Muscle layer of duodenum (tissue), 2 donors: ENCODE measurements at regions not wholly inside any gene's neighbourhood (a gene's known extent, or its start where the extent isn't known, plus 50 kb on each side); places are given as distances from the start of the nearest gene placed in this dataset.
"Not testable (repeated sequence)": the region's sequence is repeated elsewhere in the genome, so short reads cannot be mapped to it uniquely, and the experiment has no call there.

Experiments used
- H3K27ac ChIP-seq: one replicate; pipeline ENCODE4 v1.7.0; 2013; ENCODE audit warnings: mild to moderate bottlenecking, low read length
- H3K27me3 ChIP-seq: one replicate; pipeline ENCODE4 v1.7.0; 2013; ENCODE audit warnings: low read depth, mild to moderate bottlenecking, control low read depth, low read length
- H3K36me3 ChIP-seq, 2 donors: one replicate each; pipeline ENCODE4 v1.7.0; 2013; ENCODE audit warnings: low read length in 2 of 2, control low read depth in 1 of 2, mild to moderate bottlenecking in 1 of 2; ENCODE audit not compliant: insufficient read depth in 2 of 2, control insufficient read depth in 1 of 2
- H3K4me1 ChIP-seq, 2 donors: one replicate each; pipeline ENCODE4 v1.7.0; 2013; ENCODE audit warnings: low read length in 2 of 2, mild to moderate bottlenecking in 2 of 2, control low read depth in 1 of 2, moderate library complexity in 1 of 2; ENCODE audit not compliant: insufficient read depth in 2 of 2, control insufficient read depth in 1 of 2
- H3K4me3 ChIP-seq, 2 donors: one replicate each; pipeline ENCODE4 v1.7.0; 2013; ENCODE audit warnings: low read length in 2 of 2, low read depth in 1 of 2, mild to moderate bottlenecking in 1 of 2
- H3K9me3 ChIP-seq, 2 donors: one replicate each; pipeline ENCODE4 v1.7.0; 2013; ENCODE audit warnings: low read length in 2 of 2, control low read depth in 1 of 2, mild to moderate bottlenecking in 1 of 2; ENCODE audit not compliant: control insufficient read depth in 1 of 2
- donor health status: healthy.

GRCh38 chr14:25322784-25323183, 272.8 kb upstream of the STXBP6 start:
- Histone ChIP-seq H3K36me3 (no peaks in the 10 kb centered on the region), H3K9me3 (no peaks in the 10 kb centered on the region), H3K4me3 (no peak overlapping the region), H3K4me1 (no peaks in the 10 kb centered on the region), H3K27ac (no peak overlapping the region), H3K27me3 (no peaks in the 10 kb centered on the region)

- not testable (repeated sequence) for H3K4me3 ChIP-seq, H3K27ac ChIP-seq, H3K36me3 ChIP-seq, H3K27me3 ChIP-seq, H3K9me3 ChIP-seq, H3K4me1 ChIP-seq
Measured at GRCh38 chr14:25316007-25316406, 266.1 kb upstream of the STXBP6 start.

- H3K4me1 ChIP-seq: no peaks in the 10 kb centered on the region
- H3K27me3 ChIP-seq: no peaks in the 10 kb centered on the region
- H3K9me3 ChIP-seq: peaks cover 0 to 3% of the 10 kb centered on the region in 2 donors
- no peak overlapping the region for H3K4me3 ChIP-seq
- H3K27ac ChIP-seq: no peak overlapping the region
- H3K36me3 ChIP-seq: no peaks in the 10 kb centered on the region
Measured at GRCh38 chr14:25308244-25308643, 258.3 kb upstream of the STXBP6 start.

- H3K27ac ChIP-seq: no peak overlapping the region
- H3K27me3 ChIP-seq: no peaks in the 10 kb centered on the region
- no peaks in the 10 kb centered on the region for H3K36me3 ChIP-seq
- peaks cover 0 to under 1% of the 10 kb centered on the region in 2 donors for H3K9me3 ChIP-seq
- H3K4me1 ChIP-seq: no peaks in the 10 kb centered on the region
- H3K4me3 ChIP-seq: no peak overlapping the region
Measured at GRCh38 chr14:25303934-25304333, 254.0 kb upstream of the STXBP6 start.

GRCh38 chr14:25298238-25298637, 248.3 kb upstream of the STXBP6 start:
- Histone ChIP-seq H3K9me3 (no peaks in the 10 kb centered on the region), H3K36me3 (no peaks in the 10 kb centered on the region), H3K4me3 (no peak overlapping the region), H3K27me3 (no peaks in the 10 kb centered on the region), H3K27ac (no peak overlapping the region), H3K4me1 (no peaks in the 10 kb centered on the region)

- not testable (repeated sequence) for H3K4me3 ChIP-seq, H3K27me3 ChIP-seq, H3K27ac ChIP-seq, H3K36me3 ChIP-seq, H3K4me1 ChIP-seq
- peaks cover 6 to 12% of the 10 kb centered on the region in 2 donors for H3K9me3 ChIP-seq
Measured at GRCh38 chr14:25290154-25290553, 240.2 kb upstream of the STXBP6 start.

- Histone ChIP-seq H3K36me3 (no peaks in the 10 kb centered on the region), H3K27ac (no peak overlapping the region), H3K9me3 (no peaks in the 10 kb centered on the region), H3K27me3 (no peaks in the 10 kb centered on the region), H3K4me1 (no peaks in the 10 kb centered on the region), H3K4me3 (no peak overlapping the region)
Measured at GRCh38 chr14:25274529-25274928, 224.6 kb upstream of the STXBP6 start.

- Histone ChIP-seq H3K27ac (no peak overlapping the region), H3K27me3 (no peaks in the 10 kb centered on the region), H3K9me3 (no peaks in the 10 kb centered on the region), H3K4me1 (no peaks in the 10 kb centered on the region), H3K36me3 (no peaks in the 10 kb centered on the region), H3K4me3 (no peak overlapping the region)
Measured at GRCh38 chr14:25267186-25267585, 217.2 kb upstream of the STXBP6 start.

GRCh38 chr14:25259470-25259869, 209.5 kb upstream of the STXBP6 start:
- no peaks in the 10 kb centered on the region for H3K27me3 ChIP-seq
- H3K9me3 ChIP-seq: no peaks in the 10 kb centered on the region

GRCh38 chr14:25252793-25253192, 202.8 kb upstream of the STXBP6 start:
- Histone ChIP-seq H3K9me3 (no peaks in the 10 kb centered on the region), H3K36me3 (no peaks in the 10 kb centered on the region), H3K27me3 (no peaks in the 10 kb centered on the region), H3K4me3 (no peak overlapping the region), H3K4me1 (no peaks in the 10 kb centered on the region), H3K27ac (no peak overlapping the region)

More at GRCh38 chr14:25259470-25259869, 209.5 kb upstream of the STXBP6 start:
- Histone ChIP-seq H3K36me3 (no peaks in the 10 kb centered on the region), H3K27ac (no peak overlapping the region), H3K4me3 (no peak overlapping the region), H3K4me1 (no peaks in the 10 kb centered on the region)

GRCh38 chr14:25250516-25250915, 200.6 kb upstream of the STXBP6 start:
- Histone ChIP-seq H3K4me1 (no peaks in the 10 kb centered on the region), H3K27me3 (no peaks in the 10 kb centered on the region), H3K4me3 (no peak overlapping the region), H3K9me3 (no peaks in the 10 kb centered on the region), H3K27ac (no peak overlapping the region), H3K36me3 (no peaks in the 10 kb centered on the region)

GRCh38 chr14:25247609-25248008, 197.7 kb upstream of the STXBP6 start:
- Histone ChIP-seq H3K36me3 (no peaks in the 10 kb centered on the region), H3K4me3 (no peak overlapping the region), H3K27ac (no peak overlapping the region), H3K27me3 (no peaks in the 10 kb centered on the region), H3K9me3 (no peaks in the 10 kb centered on the region), H3K4me1 (no peaks in the 10 kb centered on the region)
